GM21576 (cell line): ENCODE measurements at regions not wholly inside any gene's neighbourhood (a gene's known extent, or its start where the extent isn't known, plus 50 kb on each side); places are given as distances from the start of the nearest gene placed in this dataset.
"Not testable (repeated sequence)": the region's sequence is repeated elsewhere in the genome, so short reads cannot be mapped to it uniquely, and the experiment has no call there.

Experiments
- ATAC-seq: cut with Tn5 transposase; IDR thresholded peaks from one replicate; pipeline ENCODE4 v1.9.1; 2021; ENCODE audit warnings: mild to moderate bottlenecking, moderate library complexity; ENCODE audit not compliant: unreplicated experiment

GRCh38 chr2:62335612-62336011 lies 139.7 kb downstream of the B3GNT2 start:
- no peak for ATAC-seq

- no peak for ATAC-seq
These were observed 138.6 kb downstream of the B3GNT2 start for GRCh38 chr2:62334440-62335058.

GRCh38 chr2:62334009-62334408 lies 138.1 kb downstream of the B3GNT2 start:
- ATAC-seq: no peak

- ATAC-seq: no peak
These were observed 135.0 kb downstream of the B3GNT2 start for GRCh38 chr2:62330959-62331358.

- no peak for ATAC-seq
These were observed 133.9 kb downstream of the B3GNT2 start for GRCh38 chr2:62329797-62330196.

- ATAC-seq: no peak
These were observed 130.8 kb downstream of the B3GNT2 start for GRCh38 chr2:62326735-62327134.

GRCh38 chr2:62325398-62325797 lies 129.5 kb downstream of the B3GNT2 start:
- no peak for ATAC-seq

GRCh38 chr2:62321380-62322289 lies 125.7 kb downstream of the B3GNT2 start:
- no peak for ATAC-seq

GRCh38 chr2:62320657-62321357 lies 124.9 kb downstream of the B3GNT2 start:
- ATAC-seq: no peak

GRCh38 chr2:62320137-62320536 lies 124.2 kb downstream of the B3GNT2 start:
- ATAC-seq: not testable (repeated sequence)

- ATAC-seq: no peak
These were observed 123.2 kb downstream of the B3GNT2 start for GRCh38 chr2:62319070-62319469.

GRCh38 chr2:62315476-62315875 lies 119.6 kb downstream of the B3GNT2 start:
- ATAC-seq: no peak

- no peak for ATAC-seq
These were observed 118.4 kb downstream of the B3GNT2 start for GRCh38 chr2:62314291-62314690.

- ATAC-seq: peak; percentile 73
These were observed 117.7 kb downstream of the B3GNT2 start for GRCh38 chr2:62313449-62314227.

- peak; percentile 50 for ATAC-seq
These were observed 113.7 kb downstream of the B3GNT2 start for GRCh38 chr2:62309465-62310091.

- no peak for ATAC-seq
These were observed 113.2 kb downstream of the B3GNT2 start for GRCh38 chr2:62309081-62309464.

- ATAC-seq: no peak
These were observed 111.8 kb downstream of the B3GNT2 start for GRCh38 chr2:62307469-62308389.

GRCh38 chr2:62306751-62307468 lies 111.0 kb downstream of the B3GNT2 start:
- ATAC-seq: peak; percentile 27
